Gastroesophageal sphincter (tissue), 3 donors: ENCODE measurements at regions not wholly inside any gene's neighbourhood (a gene's known extent, or its start where the extent isn't known, plus 50 kb on each side); places are given as distances from the start of the nearest gene placed in this dataset.

Experiments used
- POLR2A ChIP-seq, 2 donors: fragments of 450-650 bp; IDR thresholded peaks; one replicate each; pipeline ENCODE4 v1.6.1; 2017; ENCODE audit warnings: antibody characterized with exemption in 2 of 2, mild to moderate bottlenecking in 2 of 2, moderate library complexity in 1 of 2
- TF ChIP-seq, protein P1 (sequence below), 4 experiments: fragments of 200-600 bp in 2 of 4; fragments of 450-650 bp in 2 of 4; sonication (generic) in 1 of 4; IDR thresholded peaks; one replicate each; pipeline ENCODE4 v1.5.1; 2017 to 2019; ENCODE audit warnings: antibody characterized with exemption in 4 of 4, mild to moderate bottlenecking in 2 of 4, moderate library complexity in 2 of 4

GRCh38 chr12:112716099-112717093, 75.2 kb upstream of the RPH3A start:
- TF ChIP-seq POLR2A (IDR thresholded peaks at IDR 0.05), result no peak
- TF ChIP-seq, protein P1, sequence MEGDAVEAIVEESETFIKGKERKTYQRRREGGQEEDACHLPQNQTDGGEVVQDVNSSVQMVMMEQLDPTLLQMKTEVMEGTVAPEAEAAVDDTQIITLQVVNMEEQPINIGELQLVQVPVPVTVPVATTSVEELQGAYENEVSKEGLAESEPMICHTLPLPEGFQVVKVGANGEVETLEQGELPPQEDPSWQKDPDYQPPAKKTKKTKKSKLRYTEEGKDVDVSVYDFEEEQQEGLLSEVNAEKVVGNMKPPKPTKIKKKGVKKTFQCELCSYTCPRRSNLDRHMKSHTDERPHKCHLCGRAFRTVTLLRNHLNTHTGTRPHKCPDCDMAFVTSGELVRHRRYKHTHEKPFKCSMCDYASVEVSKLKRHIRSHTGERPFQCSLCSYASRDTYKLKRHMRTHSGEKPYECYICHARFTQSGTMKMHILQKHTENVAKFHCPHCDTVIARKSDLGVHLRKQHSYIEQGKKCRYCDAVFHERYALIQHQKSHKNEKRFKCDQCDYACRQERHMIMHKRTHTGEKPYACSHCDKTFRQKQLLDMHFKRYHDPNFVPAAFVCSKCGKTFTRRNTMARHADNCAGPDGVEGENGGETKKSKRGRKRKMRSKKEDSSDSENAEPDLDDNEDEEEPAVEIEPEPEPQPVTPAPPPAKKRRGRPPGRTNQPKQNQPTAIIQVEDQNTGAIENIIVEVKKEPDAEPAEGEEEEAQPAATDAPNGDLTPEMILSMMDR (IDR thresholded peaks at IDR 0.05), result no peak
